Neural progenitor cell (in vitro differentiated cells): ENCODE measurements at regions not wholly inside any gene's neighbourhood (a gene's known extent, or its start where the extent isn't known, plus 50 kb on each side); places are given as distances from the start of the nearest gene placed in this dataset.

Source experiments
- DNase-seq: peaks from one replicate; pipeline ENCODE4 v3.0.0-alpha.2; 2016; ENCODE audit warnings: low spot score
- H2AFZ ChIP-seq: fragments of 200-600 bp; sonication (generic); replicated peaks from 2 replicates; pipeline ENCODE4 v1.6.1; 2016; ENCODE audit warnings: antibody characterized with exemption
- H3F3A ChIP-seq: fragments of 200-600 bp; sonication (generic); 2 replicates; pipeline ENCODE4 v1.6.1; 2016; ENCODE audit warnings: antibody characterized with exemption, low read depth
- H3K27ac ChIP-seq: fragments of 200-600 bp; sonication (generic); 2 replicates; pipeline ENCODE4 v1.5.1; 2016; ENCODE audit warnings: mild to moderate bottlenecking
- H3K27me3 ChIP-seq: fragments of 200-600 bp; sonication (generic); 2 replicates; pipeline ENCODE4 v1.6.1; 2016; ENCODE audit warnings: mild to moderate bottlenecking, moderate library complexity
- H3K36me3 ChIP-seq: fragments of 200-600 bp; sonication (generic); 2 replicates; pipeline ENCODE4 v1.5.1; 2016
- H3K4me1 ChIP-seq: fragments of 200-600 bp; sonication (generic); 2 replicates; pipeline ENCODE4 v1.6.1; 2016; ENCODE audit warnings: mixed run types
- H3K4me2 ChIP-seq: fragments of 200-600 bp; sonication (generic); 2 replicates; pipeline ENCODE4 v1.6.1; 2016
- H3K4me3 ChIP-seq: fragments of 200-600 bp; sonication (generic); 2 replicates; pipeline ENCODE4 v1.5.1; 2016
- H3K79me2 ChIP-seq: fragments of 200-600 bp; sonication (generic); 2 replicates; pipeline ENCODE4 v1.6.1; 2016; ENCODE audit warnings: low read depth
- H3K9ac ChIP-seq: fragments of 200-600 bp; sonication (generic); 2 replicates; pipeline ENCODE4 v1.6.1; 2016
- H3K9me3 ChIP-seq: fragments of 200-600 bp; sonication (generic); 2 replicates; pipeline ENCODE4 v1.5.1; 2016; ENCODE audit warnings: low read depth
- H4K20me1 ChIP-seq: fragments of 200-600 bp; sonication (generic); 2 replicates; pipeline ENCODE4 v1.6.1; 2016; ENCODE audit warnings: low read depth
- H3K27ac Mint-ChIP-seq: 3 replicates; pipeline ENCODE4 v1.8.0; 2021; ENCODE audit warnings: mixed read lengths
- H3K27me3 Mint-ChIP-seq: 2 replicates; pipeline ENCODE4 v1.8.0; 2022; ENCODE audit warnings: low read depth, mild to moderate bottlenecking, inconsistent platforms, moderate library complexity, mixed read lengths; ENCODE audit not compliant: insufficient read depth
- H3K36me3 Mint-ChIP-seq: 3 replicates; pipeline ENCODE4 v1.8.0; 2021; ENCODE audit warnings: mixed read lengths
- H3K4me1 Mint-ChIP-seq: 3 replicates; pipeline ENCODE4 v1.8.0; 2021; ENCODE audit warnings: mixed read lengths
- H3K4me3 Mint-ChIP-seq: 3 replicates; pipeline ENCODE4 v1.8.0; 2021; ENCODE audit warnings: mild to moderate bottlenecking, moderate library complexity, mixed read lengths
- H3K9me3 Mint-ChIP-seq: 3 replicates; pipeline ENCODE4 v1.8.0; 2020; ENCODE audit warnings: mixed read lengths
- CTCF ChIP-seq: fragments of 200-600 bp; sonication (generic); IDR thresholded peaks from 2 replicates; pipeline ENCODE4 v1.5.1; 2017; ENCODE audit warnings: antibody characterized with exemption, mild to moderate bottlenecking
- EZH2 ChIP-seq: fragments of 200-600 bp; sonication (generic); IDR thresholded peaks from 2 replicates; pipeline ENCODE4 v1.6.1; 2017; ENCODE audit warnings: antibody characterized with exemption, mild to moderate bottlenecking, moderate library complexity
- EZH2phosphoT487 ChIP-seq: fragments of 200-600 bp; sonication (generic); IDR thresholded peaks from 2 replicates; pipeline ENCODE4 v1.6.1; 2017; ENCODE audit warnings: antibody characterized with exemption

- no peaks in the 10 kb centered on the region for H4K20me1 ChIP-seq
- no peak overlapping the region for H2AFZ ChIP-seq
- H3K9me3 ChIP-seq, result peaks cover 4% of the 10 kb centered on the region
- Mint-ChIP-seq H3K27me3 (peaks cover 8% of the 10 kb centered on the region), H3K4me1 (no peaks in the 10 kb centered on the region), H3K36me3 (no peaks in the 10 kb centered on the region), H3K9me3 (peaks cover 6% of the 10 kb centered on the region), H3K4me3 (no peak overlapping the region), H3K27ac (no peak overlapping the region)
- no peak overlapping the region for H3K27ac ChIP-seq
- H3K4me1 ChIP-seq, result no peaks in the 10 kb centered on the region
- H3K4me3 ChIP-seq, result no peak overlapping the region
- no peak for DNase-seq
- no peaks in the 10 kb centered on the region for H3K27me3 ChIP-seq
- H3K4me2 ChIP-seq, result no peak overlapping the region
- H3K9ac ChIP-seq, result no peak overlapping the region
- TF ChIP-seq EZH2phosphoT487 (no peak), CTCF (no peak), EZH2 (no peak)
- H3F3A ChIP-seq, result no peaks in the 10 kb centered on the region
- H3K79me2 ChIP-seq, result no peaks in the 10 kb centered on the region
- H3K36me3 ChIP-seq, result no peaks in the 10 kb centered on the region
Observed at GRCh38 chr5:155200608-155201007, 187.1 kb downstream of the KIF4B start.

- H4K20me1 ChIP-seq, result no peaks in the 10 kb centered on the region
- no peaks in the 10 kb centered on the region for H3K4me1 ChIP-seq
- no peak overlapping the region for H3K9ac ChIP-seq
- no peak overlapping the region for H2AFZ ChIP-seq
- H3K27me3 ChIP-seq, result no peaks in the 10 kb centered on the region
- Mint-ChIP-seq H3K9me3 (no peaks in the 10 kb centered on the region), H3K27me3 (no peaks in the 10 kb centered on the region), H3K27ac (no peak overlapping the region), H3K4me3 (no peak overlapping the region), H3K36me3 (no peaks in the 10 kb centered on the region), H3K4me1 (peaks cover 8% of the 10 kb centered on the region)
- no peaks in the 10 kb centered on the region for H3K79me2 ChIP-seq
- no peaks in the 10 kb centered on the region for H3F3A ChIP-seq
- H3K36me3 ChIP-seq, result no peaks in the 10 kb centered on the region
- TF ChIP-seq EZH2 (no peak), EZH2phosphoT487 (no peak), CTCF (no peak)
- no peak overlapping the region for H3K4me2 ChIP-seq
- DNase-seq, result no peak
- no peaks in the 10 kb centered on the region for H3K9me3 ChIP-seq
- no peak overlapping the region for H3K4me3 ChIP-seq
- no peak overlapping the region for H3K27ac ChIP-seq
Observed at GRCh38 chr5:155211764-155212163, 198.2 kb downstream of the KIF4B start.

GRCh38 chr5:155222393-155222792 lies 208.8 kb downstream of the KIF4B start:
- Mint-ChIP-seq H3K36me3 (no peaks in the 10 kb centered on the region), H3K27me3 (peaks cover 6% of the 10 kb centered on the region), H3K4me3 (no peak overlapping the region), H3K27ac (no peak overlapping the region), H3K9me3 (peaks cover 6% of the 10 kb centered on the region), H3K4me1 (no peaks in the 10 kb centered on the region)
- Histone ChIP-seq H3F3A (no peaks in the 10 kb centered on the region), H3K79me2 (no peaks in the 10 kb centered on the region), H3K4me2 (no peak overlapping the region), H3K4me3 (no peak overlapping the region), H3K9me3 (no peaks in the 10 kb centered on the region), H3K9ac (no peak overlapping the region), H3K27ac (no peak overlapping the region), H3K27me3 (no peaks in the 10 kb centered on the region), H3K36me3 (no peaks in the 10 kb centered on the region), H3K4me1 (no peaks in the 10 kb centered on the region), H2AFZ (no peak overlapping the region), H4K20me1 (no peaks in the 10 kb centered on the region)
- TF ChIP-seq EZH2phosphoT487 (no peak), CTCF (no peak), EZH2 (no peak)
- DNase-seq, result no peak

- no peaks in the 10 kb centered on the region for H3F3A ChIP-seq
- Mint-ChIP-seq H3K27me3 (peaks cover 2% of the 10 kb centered on the region), H3K27ac (no peak overlapping the region), H3K4me1 (no peaks in the 10 kb centered on the region), H3K4me3 (no peak overlapping the region), H3K36me3 (no peaks in the 10 kb centered on the region), H3K9me3 (peaks cover 6% of the 10 kb centered on the region)
- H3K4me3 ChIP-seq, result no peak overlapping the region
- no peak overlapping the region for H2AFZ ChIP-seq
- no peaks in the 10 kb centered on the region for H3K4me1 ChIP-seq
- no peak for DNase-seq
- no peaks in the 10 kb centered on the region for H3K79me2 ChIP-seq
- no peaks in the 10 kb centered on the region for H3K36me3 ChIP-seq
- H3K27me3 ChIP-seq, result no peaks in the 10 kb centered on the region
- H3K9me3 ChIP-seq, result no peaks in the 10 kb centered on the region
- H4K20me1 ChIP-seq, result no peaks in the 10 kb centered on the region
- H3K4me2 ChIP-seq, result no peak overlapping the region
- TF ChIP-seq CTCF (no peak), EZH2phosphoT487 (no peak), EZH2 (no peak)
- H3K27ac ChIP-seq, result no peak overlapping the region
- H3K9ac ChIP-seq, result no peak overlapping the region
Observed at GRCh38 chr5:155229135-155229534, 215.6 kb downstream of the KIF4B start.
